ENCODE measurements at regions not wholly inside any gene's neighbourhood (a gene's known extent, or its start where the extent isn't known, plus 50 kb on each side); places are given as distances from the start of the nearest gene placed in this dataset.

- ATAC-seq (replicated peaks in 6 of 8) = no peak
- no peak overlapping the region for H3K4me3 ChIP-seq
- 61 to 100% (median 89%) methylated on average over 1 to 10 of the region's 13 CpGs; no CpG with 5 or more reads in 2 of the 10 experiments for WGBS, 10 experiments
- in situ Hi-C loops (cut with MboI; ENCODE audit: low pct_unique_long_range_greater_than_20kb in 2 of 9, low sequenced_read_pairs in 9 of 9, unreplicated experiment in 9 of 9) = no loop called here
- peaks cover 0 to 8% of the 10 kb centered on the region in 2 donors for H3K4me1 ChIP-seq (replicated peaks in 1 of 2)
- H3K27ac ChIP-seq = no peak overlapping the region
Observed at GRCh38 chr11:71109586-71109985, 142.8 kb downstream of the SHANK2 start.

- WGBS, 10 experiments = 86 to 100% (median 88%) methylated on average over 2 to 4 of the region's 9 CpGs; no CpG with 5 or more reads in 6 of the 10 experiments
- in situ Hi-C loops (cut with MboI; ENCODE audit: low pct_unique_long_range_greater_than_20kb in 2 of 9, low sequenced_read_pairs in 9 of 9, unreplicated experiment in 9 of 9) = no loop called here
- ATAC-seq (replicated peaks in 6 of 8) = no peak
- Histone ChIP-seq H3K4me1 (replicated peaks in 1 of 2) (peaks cover 0 to 8% of the 10 kb centered on the region in 2 donors), H3K27ac (no peak overlapping the region), H3K4me3 (no peak overlapping the region)
Observed at GRCh38 chr11:71109186-71109585, 143.2 kb downstream of the SHANK2 start.

- no peak overlapping the region for H3K4me3 ChIP-seq
- in situ Hi-C loops (cut with MboI; ENCODE audit: low pct_unique_long_range_greater_than_20kb in 2 of 9, low sequenced_read_pairs in 9 of 9, unreplicated experiment in 9 of 9) = no loop called here
- H3K27ac ChIP-seq = no peak overlapping the region
- H3K4me1 ChIP-seq (replicated peaks in 1 of 2) = peaks cover 0 to 8% of the 10 kb centered on the region in 2 donors
- 30 to 80% (median 75%) methylated on average over 1 to 16 of the region's 21 CpGs; no CpG with 5 or more reads in 5 of the 10 experiments for WGBS, 10 experiments
- no peak for ATAC-seq (replicated peaks in 6 of 8)
Observed at GRCh38 chr11:71108013-71108865, 144.1 kb downstream of the SHANK2 start.

GRCh38 chr11:71106671-71107070 is 145.7 kb downstream of the SHANK2 start:
- no peak overlapping the region for H3K4me3 ChIP-seq
- peaks cover 0 to 8% of the 10 kb centered on the region in 2 donors for H3K4me1 ChIP-seq (replicated peaks in 1 of 2)
- in situ Hi-C loops (cut with MboI; ENCODE audit: low pct_unique_long_range_greater_than_20kb in 2 of 9, low sequenced_read_pairs in 9 of 9, unreplicated experiment in 9 of 9) = no loop called here
- ATAC-seq (replicated peaks in 6 of 8) = peak in 2 of 8 experiments; percentile 20 to 40
- 54 to 93% (median 80%) methylated on average over 2 to 6 of the region's 6 CpGs; no CpG with 5 or more reads in 7 of the 10 experiments for WGBS, 10 experiments
- no peak overlapping the region for H3K27ac ChIP-seq

GRCh38 chr11:71103266-71103665 is 149.1 kb downstream of the SHANK2 start:
- ATAC-seq (replicated peaks in 6 of 8) = no peak
- H3K4me1 ChIP-seq (replicated peaks in 1 of 2) = peaks cover 0 to 8% of the 10 kb centered on the region in 2 donors
- 34 to 81% (median 55%) methylated on average over 1 to 5 of the region's 7 CpGs; no CpG with 5 or more reads in 6 of the 10 experiments for WGBS, 10 experiments
- no peak overlapping the region for H3K4me3 ChIP-seq
- H3K27ac ChIP-seq = no peak overlapping the region
- in situ Hi-C loops (cut with MboI; ENCODE audit: low pct_unique_long_range_greater_than_20kb in 2 of 9, low sequenced_read_pairs in 9 of 9, unreplicated experiment in 9 of 9) = no loop called here

- in situ Hi-C loops (cut with MboI; ENCODE audit: low pct_unique_long_range_greater_than_20kb in 2 of 9, low sequenced_read_pairs in 9 of 9, unreplicated experiment in 9 of 9) = no loop called here
- H3K4me3 ChIP-seq = no peak overlapping the region
- no peak for ATAC-seq (replicated peaks in 6 of 8)
- H3K27ac ChIP-seq = no peak overlapping the region
- WGBS, 10 experiments = 20 to 83% (median 40%) methylated on average over 1 to 10 of the region's 14 CpGs; no CpG with 5 or more reads in 3 of the 10 experiments
- peaks cover 0 to 8% of the 10 kb centered on the region in 2 donors for H3K4me1 ChIP-seq (replicated peaks in 1 of 2)
Observed at GRCh38 chr11:71102251-71102995, 150.0 kb downstream of the SHANK2 start.

- in situ Hi-C loops (cut with MboI; ENCODE audit: low pct_unique_long_range_greater_than_20kb in 2 of 9, low sequenced_read_pairs in 9 of 9, unreplicated experiment in 9 of 9) = no loop called here
- no peak overlapping the region for H3K4me3 ChIP-seq
- peaks cover 0 to 5% of the 10 kb centered on the region in 2 donors for H3K4me1 ChIP-seq (replicated peaks in 1 of 2)
- H3K27ac ChIP-seq = no peak overlapping the region
- 0 to 90% (median 73%) methylated on average over 1 to 16 of the region's 17 CpGs; no CpG with 5 or more reads in 2 of the 10 experiments for WGBS, 10 experiments
- no peak for ATAC-seq (replicated peaks in 6 of 8)
Observed at GRCh38 chr11:71101606-71102005, 150.8 kb downstream of the SHANK2 start.

- in situ Hi-C loops (cut with MboI; ENCODE audit: low pct_unique_long_range_greater_than_20kb in 2 of 9, low sequenced_read_pairs in 9 of 9, unreplicated experiment in 9 of 9) = no loop called here
- no peak overlapping the region for H3K4me3 ChIP-seq
- 29 to 100% (median 83%) methylated on average over 1 to 5 of the region's 7 CpGs; no CpG with 5 or more reads in 2 of the 10 experiments for WGBS, 10 experiments
- ATAC-seq (replicated peaks in 6 of 8) = no peak
- no peaks in the 10 kb centered on the region for H3K4me1 ChIP-seq (replicated peaks in 1 of 2)
- H3K27ac ChIP-seq = no peak overlapping the region
Observed at GRCh38 chr11:71101046-71101445, 151.3 kb downstream of the SHANK2 start.

- in situ Hi-C loops (cut with MboI; ENCODE audit: low pct_unique_long_range_greater_than_20kb in 2 of 9, low sequenced_read_pairs in 9 of 9, unreplicated experiment in 9 of 9) = no loop called here
- ATAC-seq (replicated peaks in 6 of 8) = no peak
- whole genome bisulfite sequencing, 10 experiments = 13 to 67% (median 23%) methylated on average over 1 to 4 of the region's 11 CpGs; no CpG with 5 or more reads in 4 of the 10 experiments
- H3K4me1 ChIP-seq (replicated peaks in 1 of 2) = no peaks in the 10 kb centered on the region
- no peak overlapping the region for H3K4me3 ChIP-seq
- no peak overlapping the region for H3K27ac ChIP-seq
Observed at GRCh38 chr11:71098776-71099175, 153.6 kb downstream of the SHANK2 start.

- no peak for ATAC-seq (replicated peaks in 6 of 8)
- in situ Hi-C loops (cut with MboI; ENCODE audit: low pct_unique_long_range_greater_than_20kb in 2 of 9, low sequenced_read_pairs in 9 of 9, unreplicated experiment in 9 of 9) = no loop called here
- Histone ChIP-seq H3K4me1 (replicated peaks in 1 of 2) (no peaks in the 10 kb centered on the region), H3K4me3 (no peak overlapping the region), H3K27ac (no peak overlapping the region)
- 26 to 100% (median 75%) methylated on average over 1 to 8 of the region's 12 CpGs; no CpG with 5 or more reads in 5 of the 10 experiments for WGBS, 10 experiments
Observed at GRCh38 chr11:71097506-71098240, 154.7 kb downstream of the SHANK2 start.

GRCh38 chr11:71096751-71097388 is 155.5 kb downstream of the SHANK2 start:
- ATAC-seq (replicated peaks in 6 of 8) = no peak
- WGBS, 10 experiments = 29 to 85% (median 52%) methylated on average over 1 to 9 of the region's 10 CpGs; no CpG with 5 or more reads in 2 of the 10 experiments
- in situ Hi-C loops (cut with MboI; ENCODE audit: low pct_unique_long_range_greater_than_20kb in 2 of 9, low sequenced_read_pairs in 9 of 9, unreplicated experiment in 9 of 9) = no loop called here
- no peak overlapping the region for H3K4me3 ChIP-seq
- no peak overlapping the region for H3K27ac ChIP-seq
- no peaks in the 10 kb centered on the region for H3K4me1 ChIP-seq (replicated peaks in 1 of 2)

GRCh38 chr11:71095294-71095850 is 157.0 kb downstream of the SHANK2 start:
- H3K27ac ChIP-seq = no peak overlapping the region
- 18 to 100% (median 80%) methylated on average over 1 to 6 of the region's 9 CpGs; no CpG with 5 or more reads in 3 of the 10 experiments for WGBS, 10 experiments
- H3K4me1 ChIP-seq (replicated peaks in 1 of 2) = no peaks in the 10 kb centered on the region
- in situ Hi-C loops (cut with MboI; ENCODE audit: low pct_unique_long_range_greater_than_20kb in 2 of 9, low sequenced_read_pairs in 9 of 9, unreplicated experiment in 9 of 9) = no loop called here
- no peak overlapping the region for H3K4me3 ChIP-seq
- ATAC-seq (replicated peaks in 6 of 8) = no peak
